Prostate gland (tissue), 2 donors: ENCODE measurements at regions not wholly inside any gene's neighbourhood (a gene's known extent, or its start where the extent isn't known, plus 50 kb on each side); places are given as distances from the start of the nearest gene placed in this dataset.

Experiments used
- CTCF ChIP-seq, 4 experiments: fragments of 200-600 bp in 2 of 4; fragments of 450-650 bp in 2 of 4; sonication (generic) in 2 of 4; IDR thresholded peaks; 1 replicate in 3 of 4; 2 replicates in 1 of 4; pipeline ENCODE4 v1.5.1; 2016 to 2019; ENCODE audit warnings: antibody characterized with exemption in 4 of 4, mild to moderate bottlenecking in 2 of 4, moderate library complexity in 2 of 4
- POLR2AphosphoS5 ChIP-seq: sonication (generic); formaldehyde crosslinking; IDR thresholded peaks from one replicate; pipeline ENCODE4 v1.6.1; 2017; ENCODE audit warnings: antibody characterized with exemption

GRCh38 chr13:73358606-73359095, 299.8 kb downstream of the KLF5 start:
- TF ChIP-seq CTCF (IDR thresholded peaks at IDR 0.05): no peak
- TF ChIP-seq POLR2AphosphoS5: no peak
